K562 (cell line): ENCODE measurements at regions not wholly inside any gene's neighbourhood (a gene's known extent, or its start where the extent isn't known, plus 50 kb on each side); places are given as distances from the start of the nearest gene placed in this dataset.

Experiments
- ATAC-seq: fragments of 200-7000 bp; cut with Tn5 transposase; 3 replicates; pipeline ENCODE4 v1.9.1; 2020; ENCODE audit warnings: moderate library complexity
- BruUV-seq: library from RNA; stranded (reverse); fragments of 400-500 nt; replicated peaks from 2 replicates; lab custom pipeline; 2021; lab: Mats Ljungman, UMichigan
- CTCF ChIA-PET: fragments of 300-600 bp; formaldehyde crosslinking; extraction: SDS; loops from one replicate; lab custom pipeline; 2021; ENCODE audit warnings: low intra/inter-chr PET ratio; lab: Yijun Ruan, JAX
- POLR2A ChIA-PET: fragments of 300-600, 350-650 bp; sonication (Branson Sonifier 250); formaldehyde crosslinking; extraction: SDS; loops from one replicate; lab custom pipeline; 2021; ENCODE audit warnings: antibody characterized with exemption, inconsistent platforms; lab: Yijun Ruan, JAX
- DNase-seq, 4 experiments: peaks; one replicate each; pipeline versions ENCODE4 v3.0.0 to v3.0.0-alpha.2; 2011 to 2018; ENCODE audit warnings: low spot score in 3 of 4, mixed read lengths in 3 of 4; ENCODE audit errors: extremely low read depth in 1 of 4
- FAIRE-seq: peaks from 2 replicates; lab custom pipeline; 2011; peaks lifted over from hg19 to GRCh38; lab: Jason Lieb, UNC
- H2AFZ ChIP-seq: 2 replicates; pipeline ENCODE4 v1.6.0; 2011; ENCODE audit warnings: low read depth, low read length, control low read depth, inconsistent platforms
- H3K27ac ChIP-seq: fragments of 200-600 bp; 3 replicates; pipeline ENCODE4 v1.8.0; 2011; ENCODE audit warnings: low read depth, mild to moderate bottlenecking, control low read depth, inconsistent platforms, low read length, moderate library complexity, mixed read lengths; ENCODE audit errors: extremely low read depth
- H3K27me3 ChIP-seq, 2 experiments: fragments of 300-600 bp in 1 of 2; 2 replicates in 1 of 2; 3 replicates in 1 of 2; pipeline versions ENCODE4 v1.6.0 to v1.8.0; 2011; ENCODE audit warnings: inconsistent platforms in 2 of 2, low read length in 2 of 2, mild to moderate bottlenecking in 1 of 2, mixed read lengths in 1 of 2, moderate library complexity in 1 of 2; ENCODE audit not compliant: control insufficient read depth in 2 of 2, insufficient read depth in 2 of 2
- H3K36me3 ChIP-seq: fragments of 300-600 bp; 3 replicates; pipeline ENCODE4 v1.8.0; 2011; ENCODE audit warnings: mild to moderate bottlenecking, low read length, inconsistent platforms; ENCODE audit not compliant: control insufficient read depth, insufficient read depth
- H3K4me1 ChIP-seq, 2 experiments: fragments of 200-600 bp in 1 of 2; replicated peaks in 1 of 2; 2 replicates in 1 of 2; 3 replicates in 1 of 2; pipeline versions ENCODE4 v1.5.1 to v1.8.0; 2011; ENCODE audit warnings: inconsistent platforms in 2 of 2, low read length in 2 of 2, mild to moderate bottlenecking in 1 of 2, mixed read lengths in 1 of 2, moderate library complexity in 1 of 2; ENCODE audit not compliant: control insufficient read depth in 2 of 2, insufficient read depth in 2 of 2
- H3K4me2 ChIP-seq: 2 replicates; pipeline ENCODE4 v1.6.1; 2011; ENCODE audit warnings: low read length, control low read depth, inconsistent platforms, mixed read lengths; ENCODE audit not compliant: insufficient read depth
- H3K4me3 ChIP-seq: fragments of 200-600 bp; sonication (generic), shearing (Covaris generic); 2 replicates; pipeline ENCODE4 v1.5.1; 2016; ENCODE audit warnings: control low read depth, inconsistent platforms
- H3K79me2 ChIP-seq: fragments of 200-600 bp; 3 replicates; pipeline ENCODE4 v1.8.0; 2011; ENCODE audit warnings: low read length, inconsistent platforms; ENCODE audit not compliant: control insufficient read depth, insufficient read depth
- H3K9ac ChIP-seq, 2 experiments: 2 replicates each; pipeline versions ENCODE4 v1.6.0 to v1.6.1; 2011; ENCODE audit warnings: low read depth in 2 of 2, low read length in 2 of 2, control low read depth in 1 of 2, inconsistent platforms in 1 of 2, mild to moderate bottlenecking in 1 of 2, mixed read lengths in 1 of 2; ENCODE audit not compliant: insufficient read depth in 1 of 2
- H3K9me1 ChIP-seq: one replicate; pipeline ENCODE4 v1.6.0; 2011; ENCODE audit warnings: inconsistent platforms, mild to moderate bottlenecking, low read length, moderate library complexity; ENCODE audit not compliant: control insufficient read depth, insufficient read depth
- H3K9me3 ChIP-seq: replicated peaks from 2 replicates; pipeline ENCODE4 v1.5.1; 2011; ENCODE audit warnings: low read depth, low read length, inconsistent platforms; ENCODE audit not compliant: control insufficient read depth, insufficient read depth
- H4K20me1 ChIP-seq: replicated peaks from 2 replicates; pipeline ENCODE4 v1.6.1; 2011; ENCODE audit warnings: low read length, inconsistent platforms, mixed read lengths; ENCODE audit not compliant: control insufficient read depth, insufficient read depth
- BRD4 ChIP-seq: fragments of 200-600 bp; sonication (generic); IDR thresholded peaks from 2 replicates; pipeline ENCODE4 v1.6.1; 2017; ENCODE audit warnings: inconsistent platforms
- CTCF ChIP-seq, 3 experiments: IDR thresholded peaks in 2 of 3; conservative IDR thresholded peaks in 1 of 3; 2 replicates each; pipeline ENCODE4 v1.5.1; 2011 to 2012; ENCODE audit warnings: low read length in 3 of 3, mild to moderate bottlenecking in 3 of 3, control low read depth in 2 of 3, improper control_type of control experiment in 1 of 3, inconsistent platforms in 1 of 3, low read depth in 1 of 3, mixed read lengths in 1 of 3, moderate library complexity in 1 of 3; ENCODE audit not compliant: insufficient read depth in 2 of 3
- DLX4 ChIP-seq: fragments of 250-450 bp; sonication (Bioruptor Pico); IDR thresholded peaks from 2 replicates; pipeline ENCODE4 v1.6.1; 2021; ENCODE audit warnings: mild to moderate bottlenecking
- HNRNPL ChIP-seq: fragments of 200-400 bp; formaldehyde crosslinking; IDR thresholded peaks from 2 replicates; pipeline ENCODE4 v1.6.1; 2017; ENCODE audit warnings: low read depth, mild to moderate bottlenecking, low read length
- JUN ChIP-seq, 2 experiments: sonication (generic) in 1 of 2; formaldehyde crosslinking in 1 of 2; IDR thresholded peaks; 2 replicates each; pipeline versions ENCODE4 v1.6.1 to v1.8.0; 2012 to 2022; ENCODE audit warnings: borderline replicate concordance in 2 of 2, mild to moderate bottlenecking in 2 of 2, improper control_type of control experiment in 1 of 2, low read depth in 1 of 2, low read length in 1 of 2, missing genetic modification reagents in 1 of 2
- NR0B1 ChIP-seq: fragments of 450-650 bp; IDR thresholded peaks from one replicate; pipeline ENCODE4 v1.6.1; 2018; ENCODE audit warnings: mild to moderate bottlenecking, moderate library complexity; ENCODE audit not compliant: partially characterized antibody
- ZNF217 ChIP-seq: sonication (generic); formaldehyde crosslinking; IDR thresholded peaks from 2 replicates; pipeline ENCODE4 v1.8.0; 2022; ENCODE audit warnings: mild to moderate bottlenecking, missing genetic modification reagents
- ZNF449 ChIP-seq: fragments of 250-450 bp; sonication (Bioruptor Pico); IDR thresholded peaks from 2 replicates; pipeline ENCODE4 v1.8.0; 2022; ENCODE audit warnings: moderate library complexity, mild to moderate bottlenecking, inconsistent platforms
- ZNF778 ChIP-seq: fragments of 450-650 bp; formaldehyde crosslinking; IDR thresholded peaks from 2 replicates; pipeline ENCODE4 v1.4.0; 2020; ENCODE audit warnings: mild to moderate bottlenecking, moderate library complexity
- WGBS: fragments of 100-300 bp; shearing (Covaris generic); methylation state at CpG from one replicate; pipeline ENCODE4 v1.1.6; 2016; ENCODE audit warnings: low coverage, mixed read lengths; ENCODE audit not compliant: insufficient coverage; ENCODE audit errors: missing lambda C conversion rate; 5-methylcytosine and 5-hydroxymethylcytosine counted together
- in situ Hi-C: fragments of 300-500 bp; cut with MboI; formaldehyde crosslinking; loops from 4 replicates; pipeline ENCODE4 v1.15.0; 2018; ENCODE audit warnings: inconsistent platforms, mixed read lengths
- intact Hi-C: fragments of 100-400 bp; cut with micrococcal nuclease; formaldehyde crosslinking; loops from 2 replicates; pipeline ENCODE4 v1.14.2; 2022

GRCh38 chr16:8326232-8326631, 264.1 kb downstream of the TMEM114 start (continued):
- no peak for TF ChIP-seq HNRNPL
- TF ChIP-seq ZNF217, result no peak
- TF ChIP-seq CTCF (IDR thresholded peaks at IDR 0.05 in 2 of 3, conservative IDR thresholded peaks at IDR 0.05 in 1 of 3; ENCODE audit: insufficient read depth in 2 of 3, low read depth in 1 of 3, low read length in 3 of 3), result no peak
- no peak for TF ChIP-seq ZNF778 (CRISPR knock-in tag)
- no peak for TF ChIP-seq NR0B1

- Histone ChIP-seq H3K4me2 (no peak overlapping the region), H3K79me2 (no peaks in the 10 kb centered on the region), H3K9me3 (no peaks in the 10 kb centered on the region), H3K4me3 (no peak overlapping the region), H3K9ac (no peak overlapping the region), H3K36me3 (no peaks in the 10 kb centered on the region), H3K27ac (no peak overlapping the region), H2AFZ (no peak overlapping the region), H3K27me3 (peaks cover 1 to 4% of the 10 kb centered on the region in 2 experiments; a peak in 1 of 5 replicates), H4K20me1 (no peaks in the 10 kb centered on the region)
- FAIRE-seq, result no peak
- no peak for DNase-seq
- ChIA-PET POLR2A (interaction anchor here (0.7 kb wide), 1 partner anchor 206 kb away, joined by 3 read pairs; no protein-coding TSS in a partner anchor), CTCF (no interaction called here)
- 0% methylated on average over 2 of the region's 2 CpGs for WGBS
- intact Hi-C loops, result no loop called here
- no peak for ATAC-seq
- TF ChIP-seq BRD4 (no peak), ZNF449 (CRISPR knock-in tag) (no peak), JUN (IDR thresholded peaks at IDR 0.05; ENCODE audit: borderline replicate concordance, low read depth, low read length) (no peak), JUN (CRISPR knock-in tag; IDR thresholded peaks at IDR 0.05; ENCODE audit: borderline replicate concordance) (no peak), DLX4 (CRISPR knock-in tag) (no peak)
- TF ChIP-seq, all 486 proteins: peak for 0
- Histone ChIP-seq H3K9me1 (no peaks in the 10 kb centered on the region), H3K4me1 (no peaks in the 10 kb centered on the region)
- in situ Hi-C loops, result no loop called here
- BruUV-seq, result no TSS peak
These were observed 267.2 kb downstream of the TMEM114 start for GRCh38 chr16:8323153-8323552.
